ENCODE measurements at regions not wholly inside any gene's neighbourhood (a gene's known extent, or its start where the extent isn't known, plus 50 kb on each side); places are given as distances from the start of the nearest gene placed in this dataset.

DNA sequence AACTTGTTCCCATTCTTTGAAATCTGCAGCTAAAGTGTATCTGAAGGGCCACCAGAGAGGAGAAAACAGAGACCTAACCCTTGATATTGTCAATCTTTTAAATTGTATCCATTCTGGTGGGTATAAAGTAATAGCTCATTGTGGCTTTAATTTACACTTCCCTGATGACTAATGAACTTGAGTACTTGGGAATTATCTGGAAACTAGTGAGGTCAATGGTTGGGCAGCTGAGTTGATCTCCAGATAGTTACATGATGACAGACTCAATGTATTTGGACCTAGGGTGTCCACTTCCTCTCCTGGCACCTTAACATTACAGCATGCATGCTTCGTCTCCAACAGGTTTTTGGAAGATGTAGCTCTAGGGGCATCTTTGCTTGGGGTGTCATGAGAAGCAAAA is 195.2 kb downstream of the PDCD6IP start:
- Mint-ChIP-seq H3K4me3 (no peak overlapping the region), H3K9me3 (peaks cover 17% of the 10 kb centered on the region), H3K4me1 (no peaks in the 10 kb centered on the region), H3K36me3 (ENCODE audit: low read depth) (peaks cover 6% of the 10 kb centered on the region), H3K27me3 (ENCODE audit: low read depth) (no peaks in the 10 kb centered on the region), H3K27ac (ENCODE audit: unreplicated experiment) (no peak overlapping the region)
- no peak for DNase-seq (ENCODE audit: low read depth, low spot score)
- TF ChIP-seq, protein P1, sequence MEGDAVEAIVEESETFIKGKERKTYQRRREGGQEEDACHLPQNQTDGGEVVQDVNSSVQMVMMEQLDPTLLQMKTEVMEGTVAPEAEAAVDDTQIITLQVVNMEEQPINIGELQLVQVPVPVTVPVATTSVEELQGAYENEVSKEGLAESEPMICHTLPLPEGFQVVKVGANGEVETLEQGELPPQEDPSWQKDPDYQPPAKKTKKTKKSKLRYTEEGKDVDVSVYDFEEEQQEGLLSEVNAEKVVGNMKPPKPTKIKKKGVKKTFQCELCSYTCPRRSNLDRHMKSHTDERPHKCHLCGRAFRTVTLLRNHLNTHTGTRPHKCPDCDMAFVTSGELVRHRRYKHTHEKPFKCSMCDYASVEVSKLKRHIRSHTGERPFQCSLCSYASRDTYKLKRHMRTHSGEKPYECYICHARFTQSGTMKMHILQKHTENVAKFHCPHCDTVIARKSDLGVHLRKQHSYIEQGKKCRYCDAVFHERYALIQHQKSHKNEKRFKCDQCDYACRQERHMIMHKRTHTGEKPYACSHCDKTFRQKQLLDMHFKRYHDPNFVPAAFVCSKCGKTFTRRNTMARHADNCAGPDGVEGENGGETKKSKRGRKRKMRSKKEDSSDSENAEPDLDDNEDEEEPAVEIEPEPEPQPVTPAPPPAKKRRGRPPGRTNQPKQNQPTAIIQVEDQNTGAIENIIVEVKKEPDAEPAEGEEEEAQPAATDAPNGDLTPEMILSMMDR (conservative IDR thresholded peaks at IDR 0.05): no peak

DNA sequence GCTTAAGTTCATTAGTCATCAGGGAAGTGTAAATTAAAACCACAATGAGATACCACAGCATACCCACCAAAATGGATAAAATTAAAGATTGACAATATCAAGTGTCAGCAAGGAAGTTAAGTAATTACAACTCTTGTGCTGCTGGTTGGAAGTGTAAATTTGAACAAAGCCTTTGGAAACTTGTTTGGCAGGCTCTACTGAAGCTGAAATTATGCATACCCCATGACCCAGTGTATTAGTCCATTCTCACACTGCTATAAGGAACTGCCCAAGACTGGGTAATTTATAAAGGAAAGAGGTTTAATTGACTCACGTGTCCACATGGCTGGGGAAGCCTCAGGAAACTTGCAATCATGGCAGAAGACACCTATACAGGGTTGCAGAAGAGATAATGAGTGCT is 196.1 kb downstream of the PDCD6IP start:
- TF ChIP-seq, protein P1 (conservative IDR thresholded peaks at IDR 0.05): no peak
- H3K4me1 Mint-ChIP-seq: no peaks in the 10 kb centered on the region
- H3K27ac Mint-ChIP-seq (ENCODE audit: unreplicated experiment): no peak overlapping the region
- no peak overlapping the region for H3K4me3 Mint-ChIP-seq
- peaks cover 17% of the 10 kb centered on the region for H3K9me3 Mint-ChIP-seq
- H3K27me3 Mint-ChIP-seq (ENCODE audit: low read depth): no peaks in the 10 kb centered on the region
- H3K36me3 Mint-ChIP-seq (ENCODE audit: low read depth): peaks cover 6% of the 10 kb centered on the region
- DNase-seq (ENCODE audit: low read depth, low spot score): no peak

DNA sequence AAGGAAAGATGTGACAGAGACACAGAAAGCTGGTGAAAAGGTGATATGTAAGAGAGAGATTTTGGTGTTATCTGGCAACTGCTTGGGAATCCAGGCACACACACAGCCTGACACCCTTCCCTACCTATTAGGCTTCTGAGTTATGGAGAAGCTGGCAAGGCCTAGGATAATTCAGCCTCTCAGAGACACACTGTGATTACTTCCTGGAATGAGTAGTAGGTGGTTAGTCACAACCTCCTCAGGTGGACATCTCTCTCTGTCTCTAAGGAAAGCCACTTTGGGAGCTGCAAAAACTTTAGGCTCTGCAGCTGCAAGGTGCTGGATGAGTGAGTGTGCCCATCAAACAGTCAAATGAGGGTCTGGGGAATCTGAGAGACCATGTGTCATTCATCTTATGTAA is 201.9 kb downstream of the PDCD6IP start:
- Mint-ChIP-seq H3K4me3 (no peak overlapping the region), H3K27me3 (ENCODE audit: low read depth) (no peaks in the 10 kb centered on the region)
- TF ChIP-seq, protein P1 (conservative IDR thresholded peaks at IDR 0.05): no peak

DNA sequence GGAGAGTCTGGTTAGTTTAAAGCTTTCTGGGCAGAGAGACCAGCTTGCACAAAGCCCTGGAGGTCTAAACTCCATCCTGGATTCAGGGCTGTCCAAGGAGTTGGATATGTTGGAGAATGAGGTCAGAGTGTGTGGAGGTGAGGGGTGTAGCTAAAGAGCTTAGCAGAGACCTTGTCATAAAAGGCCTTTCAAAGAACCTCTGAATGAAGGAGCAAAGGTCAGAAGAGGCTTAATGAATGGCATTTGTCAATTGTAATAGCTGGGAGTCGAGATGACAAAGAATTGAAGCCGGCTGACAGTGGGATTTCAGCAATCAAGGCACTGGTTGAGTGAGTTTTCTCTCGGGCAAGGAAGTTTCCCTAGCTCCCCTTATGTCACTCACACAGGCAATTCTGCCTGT is 202.6 kb downstream of the PDCD6IP start:
- DNase-seq (ENCODE audit: low read depth, low spot score): peak; percentile 8
- Mint-ChIP-seq H3K36me3 (ENCODE audit: low read depth) (peaks cover 6% of the 10 kb centered on the region), H3K27ac (ENCODE audit: unreplicated experiment) (peak overlapping the region; percentile 72), H3K27me3 (ENCODE audit: low read depth) (no peaks in the 10 kb centered on the region), H3K4me3 (peak overlapping the region; percentile 35), H3K9me3 (peaks cover 19% of the 10 kb centered on the region), H3K4me1 (peaks cover 35% of the 10 kb centered on the region)
- TF ChIP-seq, protein P1 (conservative IDR thresholded peaks at IDR 0.05): no peak

More for the DNA sequence above, 201.9 kb downstream of the PDCD6IP start:
- Mint-ChIP-seq H3K27ac (ENCODE audit: unreplicated experiment) (no peak overlapping the region), H3K9me3 (peaks cover 19% of the 10 kb centered on the region), H3K36me3 (ENCODE audit: low read depth) (peaks cover 6% of the 10 kb centered on the region), H3K4me1 (peaks cover 35% of the 10 kb centered on the region)
- DNase-seq (ENCODE audit: low read depth, low spot score): no peak

DNA sequence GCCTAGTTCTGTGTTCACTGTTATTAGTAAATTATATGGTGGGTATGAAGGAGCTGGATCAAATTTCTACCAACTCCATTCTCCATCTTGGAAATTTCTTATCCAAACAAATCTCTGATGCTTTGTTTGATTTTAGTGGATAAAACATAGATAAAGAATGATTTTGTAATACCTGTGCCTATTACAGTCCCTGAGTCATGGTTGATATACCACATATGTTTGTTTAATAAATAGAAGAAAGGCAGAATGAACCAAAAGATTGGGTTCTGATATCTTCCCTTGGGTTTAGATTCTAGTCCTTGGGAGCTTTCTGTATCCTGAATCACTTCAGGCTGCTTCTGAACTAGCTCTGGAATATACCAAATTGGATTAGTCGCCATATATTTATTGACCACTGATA is 203.6 kb downstream of the PDCD6IP start:
- Mint-ChIP-seq H3K4me3 (no peak overlapping the region), H3K27ac (ENCODE audit: unreplicated experiment) (no peak overlapping the region), H3K36me3 (ENCODE audit: low read depth) (no peaks in the 10 kb centered on the region), H3K4me1 (peaks cover 39% of the 10 kb centered on the region), H3K27me3 (ENCODE audit: low read depth) (no peaks in the 10 kb centered on the region), H3K9me3 (peaks cover 11% of the 10 kb centered on the region)
- DNase-seq (ENCODE audit: low read depth, low spot score): no peak
- TF ChIP-seq, protein P1 (conservative IDR thresholded peaks at IDR 0.05): no peak
